RPMI8226 (cell line): ENCODE measurements at regions not wholly inside any gene's neighbourhood (a gene's known extent, or its start where the extent isn't known, plus 50 kb on each side); places are given as distances from the start of the nearest gene placed in this dataset.

Source experiments
- DNase-seq: peaks from one replicate; pipeline ENCODE4 v3.0.0-alpha.2; 2015

- DNase-seq, result peak; percentile 17
Observed at GRCh38 chr13:30105381-30105780, 202.0 kb downstream of the KATNAL1 start.

- no peak for DNase-seq
Observed at GRCh38 chr13:30103161-30103840, 204.1 kb downstream of the KATNAL1 start.

GRCh38 chr13:30100226-30100625, 207.1 kb downstream of the KATNAL1 start:
- DNase-seq, result no peak

DNA sequence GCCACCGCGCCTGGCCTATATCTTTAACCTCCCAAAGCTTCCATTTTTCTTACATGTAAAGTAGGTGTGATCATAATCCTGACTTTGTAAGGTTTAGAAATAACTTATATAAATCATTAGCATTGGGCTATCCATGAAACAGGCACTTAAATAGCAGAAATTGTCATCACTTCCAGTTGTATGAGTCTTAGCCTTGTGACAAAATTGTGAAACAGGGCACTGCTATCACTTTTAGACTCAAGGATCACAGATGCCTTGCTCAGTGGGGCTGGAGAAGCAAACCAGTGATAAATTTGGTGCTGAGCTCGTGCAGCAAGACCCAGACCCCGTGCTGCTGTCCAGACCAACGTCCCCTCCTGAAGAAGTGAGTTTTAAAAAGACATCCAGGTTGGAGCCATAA, 209.7 kb downstream of the KATNAL1 start:
- no peak for DNase-seq

DNA sequence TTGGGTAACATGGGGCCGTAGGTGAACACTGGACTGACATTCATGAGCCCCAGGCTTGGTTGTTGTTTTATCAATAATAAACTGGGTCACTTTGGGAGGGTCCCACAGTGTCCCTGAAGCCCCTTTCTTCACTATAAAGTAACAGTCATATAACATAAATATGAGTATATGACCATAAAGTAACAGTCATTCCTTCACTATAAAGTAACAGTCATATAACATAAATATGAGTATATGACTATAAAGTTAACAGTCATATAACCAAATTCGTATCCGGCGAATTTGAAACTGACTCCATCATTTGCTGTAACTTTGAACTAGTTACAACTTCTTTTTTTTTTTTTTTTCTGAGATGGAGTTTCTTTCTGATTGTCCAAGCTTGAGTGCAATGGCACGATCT, 210.3 kb downstream of the KATNAL1 start:
- no peak for DNase-seq

- no peak for DNase-seq
Observed at GRCh38 chr13:30094015-30094414, 213.3 kb downstream of the KATNAL1 start.

DNA sequence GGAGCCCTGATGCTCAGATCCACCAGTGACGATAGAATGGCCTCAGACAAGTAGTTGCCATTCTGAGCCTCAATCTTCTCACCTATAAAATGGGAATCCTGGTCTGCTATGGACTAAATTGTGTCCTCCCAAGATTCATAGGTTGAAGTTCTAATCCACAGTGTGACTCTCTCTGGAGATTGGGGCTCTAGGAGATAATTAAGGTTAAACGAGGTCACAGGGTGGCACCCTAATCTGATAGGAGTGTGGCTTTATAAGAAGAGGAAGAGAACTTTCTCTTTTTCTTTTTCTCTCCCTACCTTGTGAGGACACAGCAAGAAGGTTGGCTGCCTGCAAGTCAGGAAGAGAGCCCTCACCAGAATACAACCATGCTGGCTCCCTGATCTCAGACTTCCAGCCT, 214.1 kb downstream of the KATNAL1 start:
- no peak for DNase-seq

GRCh38 chr13:30091691-30092090, 215.7 kb downstream of the KATNAL1 start:
- DNase-seq, result no peak

DNA sequence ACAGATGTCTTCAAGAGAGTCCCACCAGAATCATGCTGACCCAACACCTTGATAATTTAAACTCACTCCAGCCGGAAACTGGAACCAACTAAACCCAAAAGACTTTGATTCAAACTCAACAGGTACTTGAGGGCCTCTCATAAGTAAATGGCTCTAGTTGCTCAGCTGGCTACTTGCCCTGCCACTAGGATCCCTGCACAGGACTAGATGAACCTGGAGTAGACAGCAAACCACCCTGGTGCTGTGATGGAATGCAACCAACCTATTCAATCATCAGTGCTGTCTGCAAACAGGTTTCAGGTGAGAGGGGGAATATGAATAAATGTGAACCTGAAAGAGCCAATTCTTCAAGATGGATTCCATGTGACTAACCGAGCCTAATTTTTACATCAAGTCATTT, 216.3 kb downstream of the KATNAL1 start:
- DNase-seq, result no peak

GRCh38 chr13:30088312-30088855, 219.0 kb downstream of the KATNAL1 start:
- DNase-seq, result peak; percentile 7

GRCh38 chr13:30085087-30085486, 222.3 kb downstream of the KATNAL1 start:
- no peak for DNase-seq

DNA sequence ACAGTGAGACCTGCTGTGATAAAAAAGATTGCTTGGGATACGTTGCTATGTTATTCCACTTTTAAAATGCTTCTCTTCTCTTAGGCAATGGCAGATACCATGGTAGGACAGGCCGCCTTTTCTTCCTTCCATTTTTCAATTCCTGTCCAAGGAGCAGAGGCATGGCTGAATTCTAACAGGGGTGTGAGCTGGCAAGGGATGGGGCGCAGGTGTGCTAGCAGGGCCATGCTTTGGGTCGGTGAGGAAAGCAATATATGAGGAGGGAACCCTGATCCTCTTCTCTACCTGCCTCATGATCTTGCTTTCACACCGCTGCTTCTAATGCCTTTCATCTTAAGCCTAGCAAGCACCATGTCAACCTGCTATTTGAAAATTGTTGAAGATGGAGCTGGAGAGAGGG, 225.0 kb downstream of the KATNAL1 start:
- no peak for DNase-seq

DNA sequence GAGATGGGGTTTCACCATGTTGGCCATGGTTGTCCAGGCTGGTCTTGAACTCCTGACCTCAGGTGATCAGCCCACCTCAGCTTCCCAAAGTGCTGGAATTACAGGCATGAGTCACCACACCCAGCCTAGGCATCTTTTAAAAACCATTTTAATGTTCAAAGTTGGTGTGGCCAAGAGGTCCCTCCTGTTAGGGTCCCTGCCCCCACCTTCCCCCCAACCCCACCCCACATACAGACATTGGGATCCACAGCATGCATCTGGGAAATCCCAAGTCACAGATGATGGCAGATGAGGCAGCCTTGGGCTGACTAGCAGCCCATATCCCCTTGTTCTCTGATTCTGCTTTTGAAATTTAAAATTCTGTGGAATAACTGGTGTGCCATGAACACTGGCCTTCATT, 226.0 kb downstream of the KATNAL1 start:
- DNase-seq, result no peak

GRCh38 chr13:30079501-30079900, 227.8 kb downstream of the KATNAL1 start:
- DNase-seq, result no peak

DNA sequence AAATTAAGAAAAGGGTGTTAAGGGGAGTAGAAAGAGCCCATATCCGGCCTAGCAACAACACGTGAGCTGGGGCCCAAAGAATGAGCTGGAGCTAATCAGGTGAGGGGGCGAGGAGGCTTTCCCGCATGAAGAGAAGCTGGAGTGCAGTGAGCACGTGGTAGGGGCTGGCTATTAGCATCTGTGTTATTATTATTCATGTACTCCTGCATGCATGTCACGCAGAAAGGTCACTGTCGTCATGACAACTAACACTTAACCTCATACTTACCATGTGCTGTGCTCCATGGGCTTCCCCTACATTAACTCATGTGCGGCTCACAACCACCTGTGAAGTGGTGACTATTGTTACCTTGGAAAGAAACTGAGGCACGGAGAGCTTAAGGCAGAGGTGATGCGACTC, 227.6 kb upstream of the UBL3 start:
- no peak for DNase-seq

- no peak for DNase-seq
Observed at GRCh38 chr13:30077240-30077735, 226.9 kb upstream of the UBL3 start.

DNA sequence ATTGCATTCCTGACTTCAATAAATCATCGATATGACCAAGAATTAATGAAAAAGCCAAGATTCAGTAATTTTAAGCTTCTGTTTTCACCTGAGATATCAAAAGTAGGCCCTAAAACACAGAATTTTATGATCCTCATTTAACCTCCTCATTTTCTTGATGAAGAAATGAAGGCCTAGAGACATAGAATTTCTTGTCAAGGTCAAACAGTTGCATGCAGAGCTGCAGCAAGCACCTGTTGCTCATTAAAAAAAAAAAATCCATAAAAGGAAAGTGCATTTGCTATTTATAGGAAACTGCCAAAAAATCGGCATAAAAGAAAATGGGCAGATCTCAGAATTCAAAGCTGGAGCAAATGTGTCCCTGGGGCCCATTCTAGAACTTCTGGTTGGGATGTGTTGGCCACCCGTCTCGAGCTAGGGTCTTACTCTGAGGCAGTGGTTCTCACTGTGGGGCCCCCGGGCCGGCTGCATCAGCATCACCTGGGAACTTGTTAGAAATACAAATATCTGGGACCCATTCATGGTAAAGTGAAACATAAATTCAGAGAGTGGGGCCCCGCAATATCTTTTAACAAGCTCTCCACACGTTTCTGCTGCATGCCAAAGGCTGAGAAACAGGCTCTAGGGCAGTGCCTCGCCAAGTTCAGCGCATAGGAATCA, 224.7 kb upstream of the UBL3 start:
- no peak for DNase-seq

DNA sequence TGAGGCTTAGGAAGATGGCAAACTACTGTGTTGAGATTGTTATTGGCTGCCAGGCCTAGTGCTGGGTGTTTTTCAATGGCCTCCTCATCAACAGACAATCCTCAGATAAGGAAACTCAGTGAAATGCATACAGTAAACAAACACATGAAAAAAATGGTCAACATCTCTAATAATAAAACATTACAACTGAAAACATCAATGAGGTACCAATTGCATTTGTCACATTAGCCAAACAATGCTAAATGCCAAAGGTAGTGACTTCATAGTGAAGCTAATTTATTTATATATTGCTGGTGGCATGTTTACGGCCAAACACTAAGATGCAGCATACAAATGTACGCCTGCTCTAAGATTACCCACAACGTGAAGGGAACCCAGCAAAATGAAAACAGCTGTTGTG, 224.0 kb upstream of the UBL3 start:
- DNase-seq, result no peak

- DNase-seq, result no peak
Observed at GRCh38 chr13:30072818-30073186, 222.4 kb upstream of the UBL3 start.

DNA sequence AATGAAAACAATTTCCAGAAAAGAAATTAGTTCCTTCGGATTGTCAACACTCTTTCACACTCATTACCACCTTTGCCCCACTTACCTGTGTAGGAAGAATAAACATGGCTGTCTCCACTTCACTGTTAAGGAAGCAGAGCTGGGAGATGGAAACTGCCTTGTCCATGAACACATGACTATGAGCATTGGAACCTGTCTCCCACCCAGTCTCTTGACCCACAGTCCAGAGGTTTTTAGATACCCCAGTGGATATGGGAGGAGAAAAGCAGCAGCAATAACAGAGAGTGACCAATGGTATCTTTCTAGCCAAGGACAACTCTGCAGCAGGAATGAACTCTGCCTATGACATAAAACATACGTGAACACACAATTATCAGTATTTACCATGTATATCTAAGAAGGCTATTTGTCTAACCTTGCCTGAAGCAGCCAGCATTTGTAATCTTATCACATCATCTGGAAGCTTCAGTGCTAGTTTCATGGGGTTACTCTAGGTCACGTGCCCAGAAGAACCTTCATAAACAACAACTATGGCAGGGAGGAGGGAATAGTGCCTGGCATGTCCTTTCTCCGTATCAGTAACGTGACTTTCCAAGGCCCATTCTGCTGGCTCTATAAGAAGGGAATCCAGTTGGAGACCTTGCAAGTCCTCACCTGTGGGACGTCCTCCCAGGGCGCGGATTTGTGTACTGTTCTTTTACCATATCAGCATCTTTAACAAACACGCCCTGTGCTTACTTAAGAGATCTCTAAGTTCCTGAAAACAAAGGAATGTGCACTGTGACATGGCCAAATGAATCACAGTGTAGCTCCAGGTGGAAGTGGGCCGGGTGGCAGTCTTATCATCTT, 221.8 kb upstream of the UBL3 start:
- DNase-seq, result no peak

DNA sequence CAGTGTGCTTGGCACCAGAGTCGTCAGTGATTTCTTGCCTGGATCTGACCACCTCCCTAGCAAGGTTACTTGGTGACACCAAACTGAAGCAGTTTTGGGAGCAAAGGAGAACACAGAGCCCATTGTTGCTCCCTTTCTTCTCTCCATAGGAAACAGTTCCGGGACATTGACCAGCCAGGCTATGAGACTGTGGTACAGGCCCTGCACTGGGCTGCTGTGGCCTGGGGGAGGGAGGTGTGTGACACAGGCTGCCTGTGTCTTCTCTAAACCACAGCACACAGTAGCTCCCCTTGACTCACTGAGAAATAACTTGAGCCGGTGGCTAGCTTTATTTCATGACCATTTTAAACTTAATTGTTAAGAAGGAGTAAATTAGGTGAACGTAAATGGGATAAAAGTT, 214.8 kb upstream of the UBL3 start:
- DNase-seq, result no peak

- DNase-seq, result no peak
Observed at GRCh38 chr13:30063892-30064291, 213.5 kb upstream of the UBL3 start.

- no peak for DNase-seq
Observed at GRCh38 chr13:30061217-30061616, 210.8 kb upstream of the UBL3 start.

GRCh38 chr13:30058429-30058828, 208.0 kb upstream of the UBL3 start:
- no peak for DNase-seq
